D721Med (cell line): ENCODE measurements at regions not wholly inside any gene's neighbourhood (a gene's known extent, or its start where the extent isn't known, plus 50 kb on each side); places are given as distances from the start of the nearest gene placed in this dataset.

Experiments used
- DNase-seq: peaks from one replicate; pipeline ENCODE4 v3.0.0; 2011; ENCODE audit warnings: low spot score; ENCODE audit not compliant: insufficient read length
- FAIRE-seq: peaks from 2 replicates; lab custom pipeline; 2011; peaks lifted over from hg19 to GRCh38; lab: Jason Lieb, UNC
- TF ChIP-seq, protein P1 (sequence below): IDR thresholded peaks from 2 replicates; pipeline ENCODE4 v1.5.1; 2012; ENCODE audit warnings: mild to moderate bottlenecking, control low read depth; ENCODE audit not compliant: insufficient read depth; ENCODE audit errors: missing control alignments

DNA sequence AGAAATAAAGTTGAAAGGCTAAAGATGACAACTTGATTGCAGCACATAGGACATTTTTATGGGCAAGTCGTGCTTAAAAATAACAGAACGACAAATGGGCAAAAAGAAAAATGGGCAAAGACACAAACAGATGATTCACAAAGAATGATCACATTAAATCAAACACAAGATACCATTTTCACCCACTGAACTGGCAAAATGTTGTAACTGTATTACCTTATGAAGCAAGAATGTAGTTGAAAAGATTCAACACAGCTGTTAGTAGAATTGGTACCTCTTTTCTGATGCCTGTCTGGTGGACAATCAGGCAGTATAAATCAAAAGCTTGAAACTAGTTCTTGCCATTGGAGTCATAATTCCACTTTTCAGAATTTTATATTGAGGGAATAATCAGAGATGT is 81.0 kb upstream of the PALM2AKAP2 start:
- no peak for FAIRE-seq
- TF ChIP-seq, protein P1, sequence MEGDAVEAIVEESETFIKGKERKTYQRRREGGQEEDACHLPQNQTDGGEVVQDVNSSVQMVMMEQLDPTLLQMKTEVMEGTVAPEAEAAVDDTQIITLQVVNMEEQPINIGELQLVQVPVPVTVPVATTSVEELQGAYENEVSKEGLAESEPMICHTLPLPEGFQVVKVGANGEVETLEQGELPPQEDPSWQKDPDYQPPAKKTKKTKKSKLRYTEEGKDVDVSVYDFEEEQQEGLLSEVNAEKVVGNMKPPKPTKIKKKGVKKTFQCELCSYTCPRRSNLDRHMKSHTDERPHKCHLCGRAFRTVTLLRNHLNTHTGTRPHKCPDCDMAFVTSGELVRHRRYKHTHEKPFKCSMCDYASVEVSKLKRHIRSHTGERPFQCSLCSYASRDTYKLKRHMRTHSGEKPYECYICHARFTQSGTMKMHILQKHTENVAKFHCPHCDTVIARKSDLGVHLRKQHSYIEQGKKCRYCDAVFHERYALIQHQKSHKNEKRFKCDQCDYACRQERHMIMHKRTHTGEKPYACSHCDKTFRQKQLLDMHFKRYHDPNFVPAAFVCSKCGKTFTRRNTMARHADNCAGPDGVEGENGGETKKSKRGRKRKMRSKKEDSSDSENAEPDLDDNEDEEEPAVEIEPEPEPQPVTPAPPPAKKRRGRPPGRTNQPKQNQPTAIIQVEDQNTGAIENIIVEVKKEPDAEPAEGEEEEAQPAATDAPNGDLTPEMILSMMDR: no peak
- no peak for DNase-seq

- TF ChIP-seq, protein P1: no peak
- FAIRE-seq (no peak), DNase-seq (no peak)
Observed at GRCh38 chr9:109704546-109704945, 75.5 kb upstream of the PALM2AKAP2 start.

DNA sequence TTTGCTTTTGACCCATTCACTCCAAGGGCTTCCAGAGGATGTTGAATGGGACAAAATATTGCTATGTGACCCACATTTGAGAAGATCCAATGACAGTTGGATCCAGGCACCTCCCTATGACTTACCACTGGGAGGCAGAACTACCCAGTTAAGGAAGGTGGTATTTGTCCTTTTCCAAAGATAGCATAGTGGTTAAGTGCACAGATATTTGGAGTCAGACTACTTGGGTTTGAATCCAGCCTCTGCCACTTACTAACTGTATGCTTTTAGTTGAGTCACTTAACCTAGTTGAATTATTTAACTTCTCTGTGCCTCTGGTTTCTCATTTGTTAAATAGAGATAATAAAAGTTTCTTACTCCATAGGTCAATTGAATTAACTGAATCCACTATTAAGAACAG is 74.5 kb upstream of the PALM2AKAP2 start:
- TF ChIP-seq, protein P1: no peak
- FAIRE-seq: no peak

DNA sequence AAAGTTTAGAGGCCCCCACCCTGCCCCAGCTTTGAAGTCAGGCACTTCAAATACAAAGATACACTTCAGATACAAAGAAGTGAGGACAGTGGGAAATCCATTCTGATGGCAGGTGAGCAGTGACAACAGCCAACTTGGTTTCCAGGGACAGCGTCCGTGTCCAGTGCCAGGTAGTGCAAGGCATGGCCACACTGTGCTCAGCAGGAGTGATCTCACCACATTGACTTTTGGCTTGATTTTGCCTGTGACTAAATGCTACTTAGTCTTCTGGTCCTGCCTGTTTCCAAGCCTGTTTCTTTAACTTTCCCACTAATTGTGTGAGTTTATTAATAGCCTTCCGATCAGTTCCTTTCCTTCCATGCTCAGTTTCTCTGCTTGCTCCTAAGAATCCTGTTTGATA is 72.6 kb upstream of the PALM2AKAP2 start:
- no peak for DNase-seq
- no peak for FAIRE-seq
- TF ChIP-seq, protein P1: no peak

More for the DNA sequence above, 74.5 kb upstream of the PALM2AKAP2 start:
- no peak for DNase-seq

DNA sequence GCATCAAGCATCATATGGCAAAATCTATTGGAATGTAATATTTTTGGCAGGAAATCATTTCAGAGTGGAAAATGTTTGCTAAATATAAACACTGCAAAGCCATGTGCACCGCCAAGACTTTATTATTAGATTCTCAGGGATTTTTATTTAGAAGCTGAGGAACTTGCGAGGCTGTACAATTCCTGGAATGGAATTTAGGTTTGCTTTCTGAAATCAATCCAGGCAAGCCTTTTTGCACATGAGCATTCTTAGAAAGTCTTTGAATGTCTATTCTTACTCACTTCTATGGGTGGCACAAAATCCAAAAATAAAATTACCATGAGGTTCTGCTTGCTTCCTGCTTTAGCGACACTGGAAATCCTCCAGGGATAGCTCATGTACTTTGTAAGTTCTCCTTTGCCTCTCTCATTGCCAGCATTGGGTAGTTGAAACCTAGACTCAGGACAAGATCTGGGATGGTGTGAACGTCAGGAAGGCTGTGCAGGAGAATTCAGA is 71.5 kb upstream of the PALM2AKAP2 start:
- TF ChIP-seq, protein P1: no peak
- no peak for FAIRE-seq
- DNase-seq: no peak

- TF ChIP-seq, protein P1: no peak
Observed at GRCh38 chr9:109709866-109710265, 70.1 kb upstream of the PALM2AKAP2 start.

DNA sequence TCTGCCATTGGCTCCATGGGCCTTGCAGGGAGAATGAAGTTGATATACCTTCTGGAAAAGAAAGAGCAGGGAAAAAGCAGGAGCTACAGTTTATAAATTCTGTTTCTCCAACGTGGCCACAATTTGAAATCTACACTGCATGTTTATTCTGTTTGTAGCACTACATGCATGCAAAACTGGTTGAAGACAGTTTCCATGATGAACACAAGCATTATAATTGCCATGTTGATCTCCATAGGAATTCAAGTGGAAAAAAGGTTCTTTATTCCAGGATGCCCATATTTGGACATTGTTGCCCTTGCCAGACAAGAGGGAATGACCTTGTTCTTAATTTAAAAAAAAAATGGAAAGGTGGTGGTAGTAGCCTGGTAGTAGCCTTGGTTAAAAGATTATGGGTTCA is 69.2 kb upstream of the PALM2AKAP2 start:
- no peak for FAIRE-seq
- DNase-seq: no peak
- TF ChIP-seq, protein P1: no peak

More at GRCh38 chr9:109709866-109710265, 70.1 kb upstream of the PALM2AKAP2 start:
- FAIRE-seq: no peak
- DNase-seq: no peak
